ENCODE measurements at regions not wholly inside any gene's neighbourhood (a gene's known extent, or its start where the extent isn't known, plus 50 kb on each side); places are given as distances from the start of the nearest gene placed in this dataset.

- intact Hi-C loops (cut with micrococcal nuclease; ENCODE audit: unreplicated experiment) = loop anchor here (10.0 kb wide), 1 partner anchor 450 kb away; no protein-coding TSS in a partner anchor
- Histone ChIP-seq H3K4me1 (ENCODE audit: insufficient read depth, low read length, poor library complexity, severe bottlenecking) (peaks cover 29% of the 10 kb centered on the region), H3K4me3 (ENCODE audit: low read depth, low read length, poor library complexity, severe bottlenecking) (no peak overlapping the region), H3K9me3 (ENCODE audit: low read depth, low read length, poor library complexity, severe bottlenecking) (no peaks in the 10 kb centered on the region), H3K36me3 (ENCODE audit: insufficient read depth, low read length, poor library complexity, severe bottlenecking) (no peaks in the 10 kb centered on the region), H3K27me3 (replicated peaks; ENCODE audit: insufficient read depth, low read depth, low read length, poor library complexity) (no peaks in the 10 kb centered on the region), H3K27ac (ENCODE audit: low read depth, low read length, poor library complexity, severe bottlenecking) (peak overlapping the region; percentile 85)
- peak; percentile 91 for DNase-seq (ENCODE audit: low spot score)
- CTCF ChIA-PET = interaction anchor here (0.8 kb wide), 1 partner anchor 452 kb away, joined by 8 read pairs; no protein-coding TSS in a partner anchor
- POLR2A ChIA-PET (ENCODE audit: low non-redundant PET) = no interaction called here
- TF ChIP-seq CTCF (conservative IDR thresholded peaks at IDR 0.05; ENCODE audit: low read depth, low read length) = no peak
- TF ChIP-seq EZH2 (IDR thresholded peaks at IDR 0.05; ENCODE audit: borderline replicate concordance, low read depth, low read length, poor library complexity, severe bottlenecking) = no peak
- no TSS peak for BruUV-seq (replicated peaks)
Observed at GRCh38 chr15:95875121-95875643, 455.3 kb upstream of the NR2F2 start.

GRCh38 chr15:95880031-95880570 is 450.4 kb upstream of the NR2F2 start:
- intact Hi-C loops (cut with micrococcal nuclease; ENCODE audit: unreplicated experiment) = no loop called here
- CTCF ChIA-PET = no interaction called here
- BruUV-seq (replicated peaks) = no TSS peak
- POLR2A ChIA-PET (ENCODE audit: low non-redundant PET) = no interaction called here
- TF ChIP-seq EZH2 (IDR thresholded peaks at IDR 0.05; ENCODE audit: borderline replicate concordance, low read depth, low read length, poor library complexity, severe bottlenecking) = no peak
- no peak for TF ChIP-seq CTCF (conservative IDR thresholded peaks at IDR 0.05; ENCODE audit: low read depth, low read length)
- no peak for DNase-seq (ENCODE audit: low spot score)
- no peak overlapping the region for H3K27ac ChIP-seq (ENCODE audit: low read depth, low read length, poor library complexity, severe bottlenecking)
- no peaks in the 10 kb centered on the region for H3K36me3 ChIP-seq (ENCODE audit: insufficient read depth, low read length, poor library complexity, severe bottlenecking)
- no peaks in the 10 kb centered on the region for H3K27me3 ChIP-seq (replicated peaks; ENCODE audit: insufficient read depth, low read depth, low read length, poor library complexity)
- no peaks in the 10 kb centered on the region for H3K9me3 ChIP-seq (ENCODE audit: low read depth, low read length, poor library complexity, severe bottlenecking)
- peaks cover 17% of the 10 kb centered on the region for H3K4me1 ChIP-seq (ENCODE audit: insufficient read depth, low read length, poor library complexity, severe bottlenecking)
- no peak overlapping the region for H3K4me3 ChIP-seq (ENCODE audit: low read depth, low read length, poor library complexity, severe bottlenecking)

- Histone ChIP-seq H3K27ac (ENCODE audit: low read depth, low read length, poor library complexity, severe bottlenecking) (no peak overlapping the region), H3K9me3 (ENCODE audit: low read depth, low read length, poor library complexity, severe bottlenecking) (no peaks in the 10 kb centered on the region), H3K27me3 (replicated peaks; ENCODE audit: insufficient read depth, low read depth, low read length, poor library complexity) (no peaks in the 10 kb centered on the region), H3K4me3 (ENCODE audit: low read depth, low read length, poor library complexity, severe bottlenecking) (no peak overlapping the region), H3K36me3 (ENCODE audit: insufficient read depth, low read length, poor library complexity, severe bottlenecking) (no peaks in the 10 kb centered on the region), H3K4me1 (ENCODE audit: insufficient read depth, low read length, poor library complexity, severe bottlenecking) (peaks cover 11% of the 10 kb centered on the region)
- DNase-seq (ENCODE audit: low spot score) = no peak
- intact Hi-C loops (cut with micrococcal nuclease; ENCODE audit: unreplicated experiment) = no loop called here
- ChIA-PET CTCF (no interaction called here), POLR2A (ENCODE audit: low non-redundant PET) (no interaction called here)
- BruUV-seq (replicated peaks) = no TSS peak
- TF ChIP-seq EZH2 (IDR thresholded peaks at IDR 0.05; ENCODE audit: borderline replicate concordance, low read depth, low read length, poor library complexity, severe bottlenecking) = no peak
- no peak for TF ChIP-seq CTCF (conservative IDR thresholded peaks at IDR 0.05; ENCODE audit: low read depth, low read length)
Observed at GRCh38 chr15:95880630-95881029, 449.9 kb upstream of the NR2F2 start.
